Spleen (tissue), 7 donors: ENCODE measurements at regions not wholly inside any gene's neighbourhood (a gene's known extent, or its start where the extent isn't known, plus 50 kb on each side); places are given as distances from the start of the nearest gene placed in this dataset.

ENCODE experiments used
- POLR2A ChIP-seq, 3 donors: fragments of 450-650 bp; IDR thresholded peaks; one replicate each; pipeline ENCODE4 v1.5.1; 2017; ENCODE audit warnings: antibody characterized with exemption in 3 of 3, mild to moderate bottlenecking in 1 of 3
- TF ChIP-seq, protein P1 (sequence below), 11 experiments: fragments of 200-600 bp in 7 of 11; fragments of 450-650 bp in 4 of 11; sonication (generic) in 4 of 11; IDR thresholded peaks in 8 of 11; conservative IDR thresholded peaks in 3 of 11; 1 replicate in 7 of 11; 2 replicates in 4 of 11; pipeline versions ENCODE4 v1.4.0 to v1.8.0; 2016 to 2021; ENCODE audit warnings: antibody characterized with exemption in 11 of 11, inconsistent platforms in 4 of 11, mild to moderate bottlenecking in 1 of 11
- donor health status: DM: no; HTN: no; CAD: no; lungs with moderate emphysema.
- donor health status: DM: no; HTN: no; CAD: no.
- donor health status: DM: no; HTN: no; CAD: no.

DNA sequence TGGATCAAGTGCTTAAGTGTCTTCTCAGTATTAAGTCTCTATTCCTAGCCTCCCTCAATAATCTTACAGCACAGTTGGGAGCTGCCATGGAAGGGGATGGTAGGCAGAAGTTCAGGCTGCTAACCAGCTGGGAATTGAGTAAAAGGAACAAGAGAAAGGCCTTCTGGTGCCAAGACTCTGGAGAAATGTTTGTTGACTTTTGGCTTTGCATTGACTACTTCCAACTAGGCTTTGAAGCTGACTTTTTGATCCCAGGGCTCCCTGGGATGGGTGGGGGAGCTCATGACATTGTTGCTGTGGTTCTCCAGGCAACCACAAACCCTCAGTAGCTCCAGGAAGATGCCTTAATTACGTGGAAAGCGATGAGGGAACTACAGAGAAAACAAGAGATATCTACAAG is 85.2 kb upstream of the HTR4 start:
- TF ChIP-seq, protein P1, sequence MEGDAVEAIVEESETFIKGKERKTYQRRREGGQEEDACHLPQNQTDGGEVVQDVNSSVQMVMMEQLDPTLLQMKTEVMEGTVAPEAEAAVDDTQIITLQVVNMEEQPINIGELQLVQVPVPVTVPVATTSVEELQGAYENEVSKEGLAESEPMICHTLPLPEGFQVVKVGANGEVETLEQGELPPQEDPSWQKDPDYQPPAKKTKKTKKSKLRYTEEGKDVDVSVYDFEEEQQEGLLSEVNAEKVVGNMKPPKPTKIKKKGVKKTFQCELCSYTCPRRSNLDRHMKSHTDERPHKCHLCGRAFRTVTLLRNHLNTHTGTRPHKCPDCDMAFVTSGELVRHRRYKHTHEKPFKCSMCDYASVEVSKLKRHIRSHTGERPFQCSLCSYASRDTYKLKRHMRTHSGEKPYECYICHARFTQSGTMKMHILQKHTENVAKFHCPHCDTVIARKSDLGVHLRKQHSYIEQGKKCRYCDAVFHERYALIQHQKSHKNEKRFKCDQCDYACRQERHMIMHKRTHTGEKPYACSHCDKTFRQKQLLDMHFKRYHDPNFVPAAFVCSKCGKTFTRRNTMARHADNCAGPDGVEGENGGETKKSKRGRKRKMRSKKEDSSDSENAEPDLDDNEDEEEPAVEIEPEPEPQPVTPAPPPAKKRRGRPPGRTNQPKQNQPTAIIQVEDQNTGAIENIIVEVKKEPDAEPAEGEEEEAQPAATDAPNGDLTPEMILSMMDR (IDR thresholded peaks at IDR 0.05 in 8 of 11, conservative IDR thresholded peaks at IDR 0.05 in 3 of 11): no peak
- TF ChIP-seq POLR2A (IDR thresholded peaks at IDR 0.05): no peak
